Fibroblast of gingiva (primary cell): ENCODE measurements at regions not wholly inside any gene's neighbourhood (a gene's known extent, or its start where the extent isn't known, plus 50 kb on each side); places are given as distances from the start of the nearest gene placed in this dataset.

Experiments
- DNase-seq: peaks from one replicate; pipeline ENCODE4 v3.0.0-alpha.2; 2011; ENCODE audit warnings: low read depth

DNA sequence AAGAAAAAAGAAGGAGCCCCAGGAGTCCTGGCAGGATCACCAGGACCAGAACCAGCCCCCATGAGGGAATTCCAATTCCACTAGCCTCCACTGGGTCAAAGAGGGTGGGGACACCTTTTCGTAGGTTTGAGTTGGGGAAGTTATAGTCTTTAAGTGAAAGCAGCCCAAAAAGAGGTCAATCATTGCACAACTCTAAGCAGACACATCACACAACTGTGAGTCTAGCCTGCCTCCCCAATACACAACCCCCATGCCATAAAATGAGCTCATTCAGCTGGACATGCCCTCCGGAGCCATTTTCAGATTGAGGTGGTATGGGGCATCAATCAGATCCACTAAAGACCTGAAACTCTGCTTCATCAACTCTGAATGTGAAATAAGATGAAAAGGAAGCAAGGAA lies 179.9 kb downstream of the NPHP4 start:
- DNase-seq: no peak

DNA sequence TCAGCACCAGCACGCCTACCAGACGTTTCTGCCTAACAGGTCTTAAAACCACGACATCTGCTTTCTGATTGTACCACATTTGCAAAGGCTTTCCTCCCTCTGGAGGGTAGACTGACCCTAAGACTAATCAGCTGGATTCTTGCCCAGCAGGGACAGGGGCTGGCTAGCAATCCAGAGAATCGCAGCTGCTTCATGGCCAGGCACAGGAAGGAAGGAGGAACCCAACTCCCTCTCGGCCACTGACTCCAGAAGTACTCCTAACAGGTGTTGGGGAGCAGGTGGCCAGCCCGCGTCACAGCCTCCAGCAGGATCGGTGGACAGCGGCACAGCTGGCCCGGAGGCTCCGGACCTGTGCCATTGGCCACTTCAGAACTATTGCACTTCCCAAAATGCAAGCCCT lies 180.8 kb downstream of the NPHP4 start:
- DNase-seq: no peak

DNA sequence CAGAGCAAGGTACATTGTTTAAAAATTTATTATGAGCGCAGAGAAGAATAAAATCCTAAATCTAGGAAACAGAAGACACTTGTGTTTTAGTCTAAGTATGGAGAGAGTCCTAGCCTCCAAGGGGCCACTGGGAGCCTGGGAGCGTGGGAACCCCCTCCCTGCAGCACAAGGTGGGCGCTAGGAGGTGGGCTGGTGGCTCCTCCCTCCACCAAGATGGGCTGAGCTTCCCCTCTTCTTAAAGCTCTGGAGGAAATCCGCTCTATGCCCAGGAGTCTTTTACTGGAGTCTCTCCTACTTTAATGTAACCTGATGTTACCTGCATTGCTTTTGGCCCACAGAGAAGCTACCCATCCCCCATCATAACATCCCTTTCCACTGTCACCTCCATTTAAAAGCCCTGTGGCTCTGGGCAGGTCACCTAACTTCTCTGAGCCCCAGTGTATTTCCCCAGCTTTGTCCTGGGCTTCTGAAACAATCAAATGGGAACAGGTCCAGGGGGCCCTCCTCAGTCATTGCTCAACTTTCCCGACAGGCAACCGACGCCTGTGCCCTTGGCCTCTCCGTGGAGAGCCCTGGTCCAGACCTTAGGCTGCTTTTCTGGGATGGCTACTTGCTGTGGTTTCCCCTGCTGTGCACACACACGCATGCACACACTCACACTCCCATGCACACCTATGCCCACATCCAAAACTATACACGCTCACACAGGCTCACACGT lies 181.5 kb downstream of the NPHP4 start:
- no peak for DNase-seq

DNA sequence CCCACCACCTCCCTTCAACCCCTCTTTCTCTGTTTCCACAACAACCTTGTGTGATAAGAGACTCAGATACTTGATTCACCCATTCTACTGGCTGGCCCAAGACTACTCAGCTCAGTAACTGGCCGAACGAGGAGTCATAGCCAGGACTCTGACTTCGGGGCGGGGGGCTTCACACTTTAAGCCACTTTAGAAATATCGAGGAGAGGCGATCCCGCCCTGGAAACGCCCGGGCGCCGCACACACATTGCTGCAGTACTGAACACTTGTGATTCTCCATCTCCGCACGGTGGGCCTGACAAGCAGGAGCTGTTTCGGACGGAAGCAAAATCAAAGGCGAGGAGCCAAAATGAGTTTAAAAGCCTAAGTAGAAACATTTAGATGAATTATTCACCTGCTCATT lies 182.1 kb downstream of the NPHP4 start:
- no peak for DNase-seq

DNA sequence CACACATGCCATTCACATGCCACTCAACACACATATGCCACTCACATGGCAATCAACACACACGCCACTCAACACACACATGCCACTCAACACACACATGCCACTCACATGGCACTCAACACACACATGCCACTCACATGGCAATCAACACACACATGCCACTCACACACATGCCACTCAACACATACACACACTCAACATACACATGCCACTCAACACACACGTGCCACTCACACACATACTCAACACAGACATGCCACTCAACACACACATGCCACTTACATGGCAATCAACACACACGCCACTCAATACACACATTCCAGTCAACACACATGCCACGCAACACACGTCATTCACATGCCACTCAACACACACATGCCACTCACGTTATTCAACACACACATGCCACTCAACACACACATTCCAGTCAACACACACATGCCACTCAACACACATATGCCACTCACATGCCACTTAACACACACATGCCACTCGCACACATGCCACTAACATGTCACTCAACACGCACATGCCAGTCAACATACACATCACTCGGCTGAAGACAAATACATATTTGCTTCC lies 182.9 kb downstream of the NPHP4 start:
- no peak for DNase-seq

DNA sequence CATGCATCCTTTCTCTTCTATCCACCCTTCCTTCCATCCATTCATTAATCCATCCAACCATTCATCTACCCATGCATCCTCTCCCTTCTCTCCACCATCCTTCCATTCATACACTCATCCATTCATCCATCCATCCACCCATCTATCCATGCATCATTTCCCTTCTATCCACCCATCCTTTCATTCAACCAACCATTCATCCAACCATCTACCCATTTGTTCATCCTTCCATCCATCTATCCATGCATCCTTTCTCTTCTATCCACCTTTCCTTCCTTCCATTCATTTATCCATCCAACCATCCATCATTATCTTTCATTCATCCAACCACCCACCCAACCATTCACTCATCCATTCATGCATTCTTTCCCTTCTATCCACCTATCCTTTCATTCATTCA lies 188.4 kb downstream of the NPHP4 start:
- no peak for DNase-seq

DNA sequence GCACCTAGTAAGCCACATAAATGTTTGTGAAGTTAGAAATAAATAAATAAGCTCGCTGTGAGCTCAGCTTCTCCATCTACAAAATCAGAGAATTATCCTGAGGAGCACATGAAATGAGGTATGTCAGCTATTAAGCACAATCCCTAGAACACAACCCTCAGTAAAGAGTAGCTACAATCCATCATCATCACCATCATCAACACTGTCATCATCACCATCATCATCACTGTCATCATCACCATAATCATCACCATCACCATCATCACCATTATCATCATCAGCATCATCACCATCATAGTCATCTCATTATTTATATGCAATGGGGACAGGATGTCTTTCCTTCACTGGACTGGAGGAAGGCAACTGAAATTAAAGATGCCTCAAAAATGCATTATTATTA lies 189.6 kb downstream of the NPHP4 start:
- DNase-seq: no peak

DNA sequence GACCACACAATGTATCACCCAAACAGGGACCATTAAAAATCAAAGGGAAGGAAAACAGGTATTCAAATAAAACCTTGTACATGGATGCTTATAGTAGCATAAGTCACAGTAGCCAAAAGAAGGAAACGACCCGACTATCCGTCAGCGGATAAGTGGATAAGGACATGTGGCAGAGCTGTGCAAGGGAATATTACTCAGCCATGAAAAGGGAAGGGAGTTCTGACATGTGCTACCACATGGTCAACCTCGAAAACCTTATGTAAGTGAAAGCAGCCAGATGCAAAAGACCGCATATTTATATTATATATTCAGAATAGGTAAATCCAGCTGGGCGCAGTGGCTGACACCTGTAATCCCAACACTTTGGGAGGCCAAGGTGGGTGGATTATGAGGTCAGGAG lies 193.3 kb downstream of the NPHP4 start:
- DNase-seq: no peak

DNA sequence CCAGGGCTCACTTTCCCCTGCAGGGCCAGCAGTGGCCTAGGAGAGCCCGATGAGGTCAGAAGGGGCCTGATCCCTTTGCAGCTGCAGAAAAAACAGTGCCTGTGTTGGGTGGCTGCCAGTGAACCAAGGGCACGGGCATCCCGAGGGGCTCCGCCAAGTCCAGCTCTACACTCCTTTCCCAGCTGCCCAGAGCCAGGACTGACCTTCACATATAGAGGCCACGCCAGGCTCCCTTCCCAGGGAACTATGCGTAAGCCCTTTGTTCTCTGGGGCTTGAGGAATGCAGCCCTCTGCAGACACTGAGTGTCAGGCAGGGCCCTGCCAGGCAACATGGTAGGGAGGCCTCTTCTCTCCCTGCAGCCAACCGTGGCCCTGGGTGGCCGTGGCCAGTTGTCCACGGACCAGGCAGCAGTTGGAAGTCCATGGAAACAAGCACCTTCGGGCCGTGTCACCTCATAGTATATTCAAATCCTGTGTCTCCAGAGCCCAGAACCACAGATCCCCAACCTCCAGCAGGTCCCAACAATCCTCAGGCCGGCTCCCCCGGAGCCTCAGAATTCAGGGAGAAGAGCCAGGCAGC lies 194.0 kb downstream of the NPHP4 start:
- DNase-seq: no peak

DNA sequence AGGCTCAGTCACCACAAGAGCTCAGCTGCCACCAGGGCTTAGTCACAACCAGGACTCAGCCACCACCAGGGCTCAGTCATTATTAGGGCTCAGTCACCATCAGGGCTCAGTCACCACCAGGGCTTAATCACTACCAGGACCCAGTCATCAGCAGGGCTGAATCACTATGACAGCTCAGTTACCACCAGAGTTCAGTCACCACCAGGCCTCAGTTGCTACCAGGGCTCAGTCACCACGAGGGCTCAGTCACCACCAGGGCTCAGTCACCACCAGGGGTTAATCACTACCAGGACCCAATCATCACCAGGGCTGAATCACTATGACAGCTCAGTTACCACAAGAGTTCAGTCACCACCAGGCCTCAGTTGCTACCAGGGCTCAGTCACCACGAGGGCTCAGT lies 196.2 kb downstream of the NPHP4 start:
- no peak for DNase-seq

DNA sequence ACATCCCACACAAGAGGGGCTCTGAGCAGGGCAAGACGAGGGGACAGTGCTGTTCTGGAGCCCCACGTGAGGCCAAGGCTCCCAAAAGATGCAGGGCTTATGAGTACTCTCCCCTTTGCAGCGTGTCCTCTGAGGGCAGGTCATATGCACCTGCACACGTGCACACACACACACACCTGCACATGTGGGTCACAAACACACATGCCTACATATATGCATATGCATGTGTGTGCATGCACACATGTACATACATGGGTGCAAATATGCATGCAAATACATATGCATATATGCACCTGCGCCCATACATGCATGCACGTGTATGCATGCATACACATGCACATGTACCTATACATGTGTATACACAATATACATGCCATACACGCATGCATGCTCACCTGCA lies 197.9 kb downstream of the NPHP4 start:
- no peak for DNase-seq

DNA sequence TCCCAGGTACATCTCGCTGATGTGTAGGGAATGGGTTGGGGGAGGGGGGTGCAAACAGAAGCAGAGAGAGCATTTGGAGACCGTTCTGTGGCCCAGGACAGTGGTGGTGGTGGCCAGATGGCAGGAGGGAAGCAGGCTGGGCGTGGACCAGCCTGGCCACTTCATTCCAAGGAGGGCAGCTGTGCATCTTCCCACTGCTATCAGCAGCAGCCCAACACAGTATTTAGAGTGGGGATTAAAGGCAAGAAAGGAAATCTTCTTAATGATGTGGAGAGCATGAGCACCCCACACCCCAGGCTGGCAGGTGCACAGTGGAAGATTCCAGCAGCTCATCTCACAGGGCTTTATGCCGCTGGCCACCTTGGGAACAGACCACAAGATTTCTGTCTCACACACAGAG lies 198.7 kb downstream of the NPHP4 start:
- DNase-seq: no peak

DNA sequence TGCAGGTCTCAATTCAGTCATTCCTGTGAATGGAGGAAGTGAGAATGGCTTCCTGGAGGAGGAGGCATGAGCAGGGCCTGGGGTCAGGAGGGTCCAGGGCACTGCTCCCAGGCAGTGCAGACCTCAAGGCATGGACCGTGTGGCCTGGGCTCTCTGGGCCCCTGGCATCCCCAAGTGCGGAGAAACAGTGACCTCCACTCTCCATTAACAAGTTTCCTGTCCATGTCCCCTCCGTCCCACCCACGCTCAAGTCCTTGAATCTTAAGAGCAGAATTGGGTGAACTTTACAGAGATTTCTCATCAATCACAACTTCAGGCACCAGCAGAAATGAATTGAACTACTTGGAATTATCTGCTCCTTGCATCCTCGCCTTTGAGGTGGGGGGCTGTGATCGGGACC lies 211.1 kb downstream of the NPHP4 start:
- no peak for DNase-seq

DNA sequence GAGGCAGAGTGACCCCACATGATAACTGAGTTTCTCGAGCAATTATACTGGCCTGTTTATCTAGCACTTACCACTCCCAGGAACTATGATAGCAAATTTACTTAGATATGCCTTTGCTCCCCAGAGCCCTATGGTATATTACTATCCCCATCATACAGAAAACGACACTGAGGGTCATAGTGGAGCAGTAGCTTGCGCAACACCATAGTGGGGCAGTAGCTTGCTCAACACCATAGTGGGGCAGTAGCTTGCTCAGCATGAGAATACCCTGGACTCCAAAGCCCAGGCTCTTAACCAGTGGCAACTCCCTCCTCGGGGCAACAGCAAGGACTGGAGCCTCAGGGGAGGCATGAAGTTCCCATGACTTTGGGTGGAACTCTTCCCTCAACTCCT lies 211.9 kb downstream of the NPHP4 start:
- no peak for DNase-seq

DNA sequence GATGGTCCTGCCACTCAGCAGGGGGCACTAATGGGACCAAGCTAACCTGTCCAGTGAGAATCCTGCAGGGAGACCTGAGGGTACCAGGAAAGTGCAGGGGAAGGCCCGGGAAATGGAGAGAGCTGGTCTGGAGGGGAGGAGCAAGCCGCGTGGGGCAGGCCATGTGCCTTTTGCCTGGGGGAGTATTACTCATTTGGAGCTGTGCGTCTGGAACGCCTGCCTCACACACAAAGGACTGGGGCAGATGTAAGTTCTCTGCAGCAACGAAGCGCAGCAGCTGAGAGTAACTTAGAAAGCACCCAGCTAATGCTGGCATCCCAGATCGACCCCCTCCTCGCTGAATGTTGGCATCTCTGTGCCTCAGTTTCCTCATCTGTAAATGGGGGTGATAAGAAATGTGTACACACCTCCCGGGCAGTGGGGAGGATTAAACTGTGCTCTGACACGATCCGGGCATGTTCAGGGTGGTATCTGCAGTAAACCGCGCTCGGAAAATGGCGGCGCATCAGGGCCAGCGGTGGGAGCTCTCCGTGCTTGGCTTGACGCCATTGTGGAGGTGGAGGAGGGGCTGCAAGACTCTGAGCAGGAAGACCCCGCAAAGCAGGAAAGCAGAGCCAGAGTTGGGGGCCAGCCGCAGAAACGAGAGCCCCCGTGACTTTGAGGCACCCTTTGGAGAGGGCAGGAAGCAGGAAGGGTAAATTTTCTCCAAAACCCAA lies 212.5 kb downstream of the NPHP4 start:
- DNase-seq: no peak

DNA sequence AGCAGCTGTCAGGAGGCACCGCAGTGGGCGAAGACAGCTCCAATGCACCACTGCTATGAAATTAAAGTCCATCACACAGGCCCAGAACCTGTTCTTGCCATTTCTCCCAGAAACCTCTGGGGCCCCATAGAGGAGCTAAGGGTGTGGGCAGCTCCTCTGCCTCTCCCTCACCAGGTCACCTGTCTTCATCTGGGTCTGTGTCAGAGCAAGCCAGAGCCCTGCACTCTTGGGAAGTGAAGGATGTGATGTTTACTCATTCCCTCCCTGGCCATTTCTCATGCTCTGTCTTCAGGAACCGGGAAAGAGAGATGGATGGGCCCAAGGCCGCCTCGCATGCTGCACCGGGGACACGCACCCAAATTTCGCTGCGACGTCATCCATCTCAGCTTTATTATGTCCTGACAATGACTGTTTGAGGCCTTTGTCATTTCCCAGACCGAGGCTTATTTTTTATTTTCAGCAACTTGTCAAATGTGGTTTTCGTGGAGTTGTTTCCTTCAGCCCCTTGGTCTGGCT lies 216.1 kb downstream of the NPHP4 start:
- no peak for DNase-seq

DNA sequence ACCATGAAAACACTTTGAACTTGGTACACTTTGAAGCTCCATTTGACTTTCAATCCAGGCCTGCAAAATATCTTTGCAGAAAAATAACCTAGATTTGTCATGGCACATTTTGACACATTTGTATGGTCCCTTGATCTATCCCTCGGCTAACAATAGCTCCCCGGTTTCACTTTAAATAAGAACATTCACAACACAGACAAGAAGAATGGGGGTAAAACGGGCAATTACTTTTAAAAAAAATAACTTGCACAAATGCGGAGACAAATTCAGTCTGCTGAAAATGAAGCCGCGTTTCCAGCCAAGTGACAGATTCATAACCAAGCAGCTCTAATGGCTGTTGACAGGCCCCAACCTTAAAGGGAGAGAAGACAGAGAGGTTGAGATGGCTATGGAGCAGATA lies 218.2 kb downstream of the NPHP4 start:
- DNase-seq: no peak

DNA sequence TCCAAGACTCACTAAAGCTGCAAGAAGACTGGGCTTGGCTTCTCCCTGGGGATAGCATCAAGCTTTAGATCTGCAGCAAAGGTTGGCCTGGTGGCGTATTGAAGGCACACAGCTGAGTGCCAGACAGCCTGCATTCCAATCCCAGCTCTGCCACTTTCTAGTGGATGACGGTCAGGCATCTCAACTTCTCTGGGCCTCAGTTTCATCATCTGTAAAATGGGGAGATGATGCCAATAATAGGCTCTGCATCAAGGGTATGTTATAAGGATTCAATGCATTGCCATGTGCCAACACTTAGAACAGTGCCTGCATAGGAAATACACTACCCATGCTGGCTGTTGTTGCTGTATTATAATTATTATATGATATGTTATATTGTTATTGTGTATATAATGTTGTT lies 220.4 kb downstream of the NPHP4 start:
- no peak for DNase-seq

DNA sequence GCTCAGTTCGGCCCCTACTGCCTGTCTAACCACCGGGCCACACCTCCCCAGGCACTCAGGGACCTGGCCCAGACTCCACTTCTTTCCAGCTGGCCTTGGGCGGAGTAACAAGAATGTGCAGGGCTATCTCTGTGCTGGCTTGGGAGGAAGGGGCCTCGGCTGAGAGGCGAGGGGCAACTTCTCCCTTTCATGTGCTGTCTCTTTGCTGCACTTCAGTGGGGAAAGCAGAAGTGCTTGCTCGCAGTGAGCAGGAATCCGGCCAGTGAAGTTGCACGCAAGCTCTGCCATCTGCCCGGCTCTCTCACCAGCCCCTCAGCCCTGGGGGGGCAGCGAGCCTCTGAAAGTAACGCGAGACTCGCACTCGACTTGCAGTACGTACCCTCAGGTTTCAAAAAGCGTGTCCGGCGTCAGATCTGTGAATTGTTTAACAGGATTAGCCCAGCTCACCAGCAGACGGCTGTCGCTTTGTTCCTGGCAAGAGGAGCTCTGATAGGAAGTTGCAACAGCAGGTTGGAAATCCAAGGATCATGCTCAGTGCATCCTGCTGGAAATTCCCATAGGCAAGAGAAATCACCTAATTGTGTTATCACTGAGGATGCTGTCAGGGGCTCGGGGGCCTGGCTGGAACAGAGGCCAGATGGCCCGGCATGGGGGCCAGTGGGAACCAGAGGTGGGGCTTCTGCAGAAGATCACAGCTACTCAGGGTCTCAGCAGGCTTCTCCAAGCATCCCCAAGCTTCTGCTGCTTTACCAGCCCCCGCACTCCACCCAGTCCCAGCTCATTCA lies 221.1 kb downstream of the NPHP4 start:
- DNase-seq: peak; percentile 3

DNA sequence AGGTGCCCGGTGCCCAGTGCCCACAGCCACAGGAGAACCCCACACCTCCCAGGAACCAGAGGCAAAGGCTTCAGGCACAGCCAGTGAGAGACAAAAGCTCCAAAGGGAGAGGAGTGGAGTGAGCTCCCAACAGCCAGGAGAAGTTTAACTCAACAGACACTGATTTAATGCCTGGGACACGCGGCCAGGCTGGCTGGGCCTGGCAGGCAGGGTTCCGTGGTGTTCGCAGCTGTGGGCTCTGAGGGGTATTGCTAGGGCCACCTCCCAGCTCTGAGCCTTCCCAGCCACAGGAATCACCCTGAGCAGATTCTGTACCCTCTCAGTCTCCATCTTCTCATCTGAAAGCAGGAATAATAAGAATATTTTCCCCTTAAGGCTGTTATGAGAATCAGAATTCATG lies 222.5 kb downstream of the NPHP4 start:
- DNase-seq: no peak

DNA sequence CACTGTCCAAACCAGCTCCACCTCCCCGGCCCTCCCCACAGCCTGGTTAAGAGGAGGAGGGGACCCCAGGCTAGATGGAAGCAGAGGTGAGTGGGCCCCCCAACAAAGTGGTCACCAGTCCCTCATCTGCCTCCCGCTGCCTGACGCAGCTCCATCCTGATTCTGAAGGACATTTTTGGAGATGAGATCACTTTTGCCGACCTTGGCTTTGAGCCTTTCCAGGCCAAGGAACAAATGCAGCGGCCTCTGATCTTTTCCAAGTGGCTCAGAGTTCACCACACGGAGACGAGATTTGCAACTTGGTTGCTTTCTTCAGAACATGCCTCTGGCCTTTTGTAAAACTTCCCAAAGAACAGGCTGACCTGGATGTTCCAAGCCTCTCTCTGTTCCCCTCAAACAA lies 223.1 kb downstream of the NPHP4 start:
- no peak for DNase-seq

DNA sequence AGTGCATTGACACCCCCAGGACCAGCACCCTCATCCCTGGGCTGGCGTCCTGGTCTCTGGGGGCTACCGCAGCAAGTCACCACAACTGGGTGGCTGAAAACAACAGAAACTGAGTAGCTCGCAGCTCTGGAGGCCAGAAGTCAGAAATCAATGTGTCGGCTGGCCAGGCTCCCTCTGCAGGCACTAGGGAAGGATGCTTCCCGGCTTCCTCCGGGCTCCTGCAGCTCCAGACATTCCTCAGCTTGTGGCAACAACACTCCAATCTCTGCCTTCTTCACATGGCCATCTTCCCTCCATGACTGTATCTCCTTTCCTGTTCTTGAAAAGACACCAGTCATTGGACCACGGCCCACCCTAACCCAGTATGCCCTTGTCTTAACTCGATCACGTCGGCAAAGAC lies 224.2 kb downstream of the NPHP4 start:
- no peak for DNase-seq
